Tibial artery (tissue), 4 donors: ENCODE measurements at regions not wholly inside any gene's neighbourhood (a gene's known extent, or its start where the extent isn't known, plus 50 kb on each side); places are given as distances from the start of the nearest gene placed in this dataset.

ENCODE experiments used
- DNase-seq, 2 donors: peaks; one replicate each; pipeline ENCODE4 v3.0.0-alpha.2; 2019
- H3K27ac ChIP-seq, 2 donors: fragments of 200-600 bp; sonication (generic) in 1 of 2; 1 replicate in 1 of 2; 2 replicates in 1 of 2; pipeline ENCODE4 v1.5.1; 2018 to 2019; ENCODE audit warnings: mild to moderate bottlenecking in 1 of 2
- H3K27me3 ChIP-seq, 2 donors: fragments of 200-600 bp; sonication (generic) in 1 of 2; one replicate each; pipeline versions ENCODE4 v1.5.1 to v1.6.0; 2016 to 2019
- H3K36me3 ChIP-seq, 3 donors: fragments of 200-600 bp; sonication (generic) in 2 of 3; one replicate each; pipeline ENCODE4 v1.5.1; 2016 to 2019; ENCODE audit warnings: mild to moderate bottlenecking in 2 of 3
- H3K4me1 ChIP-seq, 4 donors: fragments of 200-600 bp; sonication (generic) in 2 of 4; 1 replicate in 3 of 4; 2 replicates in 1 of 4; pipeline ENCODE4 v1.5.1; 2016 to 2019
- H3K4me3 ChIP-seq, 2 donors: fragments of 200-600 bp; sonication (generic) in 1 of 2; 1 replicate in 1 of 2; 2 replicates in 1 of 2; pipeline ENCODE4 v1.5.1; 2018 to 2019; ENCODE audit warnings: mild to moderate bottlenecking in 2 of 2
- H3K9me3 ChIP-seq, 3 donors: fragments of 200-600 bp; sonication (generic) in 1 of 3; one replicate each; pipeline ENCODE4 v1.5.1; 2016 to 2019
- CTCF ChIP-seq, 2 experiments: fragments of 200-600 bp in 1 of 2; fragments of 450-650 bp in 1 of 2; IDR thresholded peaks; one replicate each; pipeline ENCODE4 v1.5.1; 2017 to 2019; ENCODE audit warnings: antibody characterized with exemption in 2 of 2, mild to moderate bottlenecking in 1 of 2, moderate library complexity in 1 of 2
- intact Hi-C: fragments of 100-400 bp; cut with DNase I; formaldehyde crosslinking; loops from one replicate; pipeline ENCODE4 v1.15.0; 2023; ENCODE audit warnings: low total_unique reads

- Histone ChIP-seq H3K9me3 (no peaks in the 10 kb centered on the region), H3K27me3 (no peaks in the 10 kb centered on the region), H3K4me3 (peak overlapping the region; percentile 55 to 58), H3K36me3 (no peaks in the 10 kb centered on the region), H3K4me1 (peaks cover 0 to 12% (median 4%) of the 10 kb centered on the region in 4 donors), H3K27ac (peak overlapping the region; percentile 61 to 64)
- DNase-seq, result no peak
- TF ChIP-seq CTCF (IDR thresholded peaks at IDR 0.05), result no peak
- intact Hi-C loops, result no loop called here
These were observed 181.6 kb downstream of the LARP7 start for GRCh38 chr4:112818594-112818965.

- Histone ChIP-seq H3K4me1 (peaks cover 0 to 12% (median 4%) of the 10 kb centered on the region in 4 donors), H3K27ac (no peak overlapping the region), H3K27me3 (no peaks in the 10 kb centered on the region), H3K36me3 (no peaks in the 10 kb centered on the region), H3K9me3 (no peaks in the 10 kb centered on the region), H3K4me3 (no peak overlapping the region)
- intact Hi-C loops, result no loop called here
- DNase-seq, result no peak
- TF ChIP-seq CTCF (IDR thresholded peaks at IDR 0.05), result no peak
These were observed 182.8 kb downstream of the LARP7 start for GRCh38 chr4:112819729-112820128.

GRCh38 chr4:112823156-112823555 is 186.2 kb downstream of the LARP7 start:
- Histone ChIP-seq H3K36me3 (no peaks in the 10 kb centered on the region), H3K27ac (no peak overlapping the region), H3K27me3 (no peaks in the 10 kb centered on the region), H3K9me3 (no peaks in the 10 kb centered on the region), H3K4me1 (peaks cover 0 to 12% (median 4%) of the 10 kb centered on the region in 4 donors), H3K4me3 (no peak overlapping the region)
- DNase-seq, result no peak
- no peak for TF ChIP-seq CTCF (IDR thresholded peaks at IDR 0.05)
- intact Hi-C loops, result no loop called here

GRCh38 chr4:112823606-112824005 is 186.7 kb downstream of the LARP7 start:
- Histone ChIP-seq H3K9me3 (no peaks in the 10 kb centered on the region), H3K36me3 (no peaks in the 10 kb centered on the region), H3K27me3 (no peaks in the 10 kb centered on the region), H3K4me3 (no peak overlapping the region), H3K4me1 (peaks cover 0 to 8% (median 3%) of the 10 kb centered on the region in 4 donors), H3K27ac (no peak overlapping the region)
- intact Hi-C loops, result no loop called here
- DNase-seq, result no peak
- no peak for TF ChIP-seq CTCF (IDR thresholded peaks at IDR 0.05)

- Histone ChIP-seq H3K4me1 (peaks cover 0 to 15% (median 0%) of the 10 kb centered on the region in 4 donors), H3K4me3 (no peak overlapping the region), H3K9me3 (no peaks in the 10 kb centered on the region), H3K27ac (no peak overlapping the region), H3K36me3 (no peaks in the 10 kb centered on the region), H3K27me3 (no peaks in the 10 kb centered on the region)
- intact Hi-C loops, result no loop called here
- no peak for TF ChIP-seq CTCF (IDR thresholded peaks at IDR 0.05)
- no peak for DNase-seq
These were observed 193.9 kb downstream of the LARP7 start for GRCh38 chr4:112830753-112831386.

GRCh38 chr4:112832493-112832892 is 195.6 kb downstream of the LARP7 start:
- no peak overlapping the region for H3K27ac ChIP-seq
- no peaks in the 10 kb centered on the region for H3K36me3 ChIP-seq
- no peaks in the 10 kb centered on the region for H3K27me3 ChIP-seq
- intact Hi-C loops, result no loop called here
- DNase-seq, result no peak
- TF ChIP-seq CTCF (IDR thresholded peaks at IDR 0.05), result no peak
- no peaks in the 10 kb centered on the region for H3K9me3 ChIP-seq
- peaks cover 0 to 15% (median 0%) of the 10 kb centered on the region in 4 donors for H3K4me1 ChIP-seq
- no peak overlapping the region for H3K4me3 ChIP-seq
